IPS DF 4.7 (cell line): ENCODE measurements at regions not wholly inside any gene's neighbourhood (a gene's known extent, or its start where the extent isn't known, plus 50 kb on each side); places are given as distances from the start of the nearest gene placed in this dataset.

Experiments used
- DNase-seq: peaks from one replicate; pipeline ENCODE4 v3.0.0-alpha.2; 2013; ENCODE audit warnings: low spot score; ENCODE audit errors: extremely low read depth

DNA sequence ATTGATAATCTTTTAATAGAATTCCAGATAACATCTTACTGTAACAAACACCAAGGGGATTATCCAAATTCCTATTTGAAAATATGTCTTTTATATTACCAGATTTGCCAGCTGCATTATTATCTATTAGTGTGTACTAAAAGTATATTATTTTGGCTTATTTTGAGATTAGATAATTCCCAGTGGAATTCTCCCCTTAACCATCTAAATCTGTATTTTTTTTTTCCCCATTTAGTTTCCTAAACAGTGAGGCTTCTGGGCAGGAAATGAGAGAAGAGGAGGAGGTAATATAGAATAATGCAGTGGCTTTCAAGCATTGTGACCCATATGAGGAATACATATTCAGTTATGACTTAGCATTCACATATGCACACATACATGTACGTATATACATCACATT lies 53.5 kb upstream of the ABL1 start:
- DNase-seq = no peak

DNA sequence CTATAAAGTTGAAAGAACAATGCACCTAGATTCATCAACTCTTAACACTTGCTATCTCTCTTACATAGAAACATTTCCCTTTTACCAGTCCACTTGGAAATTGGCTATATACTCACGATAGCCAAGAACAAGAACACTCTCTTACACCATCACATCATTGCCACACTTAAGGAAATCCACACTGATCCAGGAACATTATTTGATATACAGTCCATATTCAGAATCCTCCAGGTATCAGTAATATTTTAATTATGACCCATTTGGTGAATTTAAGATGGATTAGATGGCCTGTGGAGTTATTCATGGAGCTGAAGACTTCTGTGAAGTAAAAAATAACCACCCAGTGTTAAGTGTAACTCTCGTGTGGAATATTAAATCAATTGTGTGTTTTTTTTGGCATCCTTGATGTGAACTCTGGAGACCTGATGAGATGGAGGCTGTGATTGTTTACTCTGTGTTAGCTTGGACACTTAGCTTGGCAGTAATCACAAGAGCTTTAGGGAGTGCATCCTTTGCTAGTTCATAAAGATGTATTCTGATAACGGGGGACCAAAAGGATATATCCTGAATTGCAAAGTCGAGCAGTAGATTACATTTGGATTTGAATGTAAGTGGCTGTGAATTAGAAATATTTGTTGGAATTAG lies 52.0 kb upstream of the ABL1 start:
- DNase-seq = no peak

DNA sequence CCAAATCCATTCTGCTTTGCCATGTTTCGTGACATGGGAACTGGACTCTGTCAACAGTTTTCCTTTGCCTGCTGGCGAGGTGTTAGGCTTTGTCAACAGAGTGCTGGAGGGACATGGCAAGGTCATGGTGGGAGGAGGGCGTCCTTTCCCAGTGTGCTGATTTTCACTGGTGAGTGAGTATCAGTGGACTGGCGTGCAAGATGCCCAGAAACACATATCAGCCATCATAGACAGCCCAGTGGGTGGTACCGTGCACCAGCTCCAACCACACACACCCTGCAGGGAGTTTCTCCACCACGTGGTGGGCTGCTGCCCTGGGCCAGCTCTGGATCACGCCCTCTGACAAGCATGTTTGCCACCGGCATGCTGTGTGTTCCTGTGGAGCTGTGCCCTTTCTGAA lies 50.0 kb upstream of the ABL1 start:
- no peak for DNase-seq
